SK-MEL-5 (cell line): ENCODE measurements at regions not wholly inside any gene's neighbourhood (a gene's known extent, or its start where the extent isn't known, plus 50 kb on each side); places are given as distances from the start of the nearest gene placed in this dataset.

Experiments used
- DNase-seq: peaks from one replicate; pipeline ENCODE4 v3.0.0-alpha.2; 2016; ENCODE audit warnings: low read depth, low spot score
- in situ Hi-C: cut with HindIII; loops from 2 replicates; pipeline ENCODE4 v1.10.0; 2016; ENCODE audit warnings: low sequenced_read_pairs, high pct_unique_total_duplicates, low pct_unique_long_range_greater_than_20kb

DNA sequence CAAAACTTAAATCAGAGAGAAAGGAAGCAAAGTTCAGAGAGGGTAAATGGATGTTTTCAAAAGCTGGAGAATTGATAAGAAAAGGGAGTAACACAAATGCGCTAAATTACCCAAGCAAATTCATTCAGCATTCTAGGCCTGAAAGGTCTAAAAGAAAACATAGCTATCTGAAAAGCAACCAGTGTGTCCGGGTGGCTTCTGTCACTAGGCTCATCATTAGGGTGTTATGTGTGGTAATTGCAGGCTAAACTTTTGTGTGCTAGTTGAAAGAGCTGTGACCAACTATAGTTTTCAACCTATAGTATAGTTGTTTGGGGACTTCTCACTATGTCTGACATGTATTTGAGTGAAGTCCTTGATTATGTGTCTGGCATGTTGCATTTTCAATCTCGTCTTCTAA, 839.6 kb upstream of the ZEB2 start:
- in situ Hi-C loops, result no loop called here
- no peak for DNase-seq

DNA sequence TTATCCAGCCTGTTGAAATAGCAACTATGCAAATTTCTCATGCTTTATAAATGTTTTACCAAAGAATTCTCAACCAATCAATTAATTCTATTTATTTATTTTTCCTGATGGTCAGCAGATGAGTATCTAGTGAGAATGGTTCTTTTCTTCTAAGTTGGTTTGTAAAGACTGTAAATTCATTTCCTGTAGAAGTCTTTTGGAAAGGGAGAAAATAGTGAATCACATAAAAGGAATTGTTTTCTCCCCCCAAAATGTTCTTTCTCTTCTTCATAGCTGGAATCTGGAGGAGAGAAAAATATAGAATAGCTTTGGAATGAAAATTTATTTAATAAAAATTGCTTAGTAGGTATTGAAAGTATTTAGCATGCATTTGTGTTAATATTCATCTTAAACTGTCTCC, 836.1 kb upstream of the ZEB2 start:
- no peak for DNase-seq
- in situ Hi-C loops, result no loop called here

DNA sequence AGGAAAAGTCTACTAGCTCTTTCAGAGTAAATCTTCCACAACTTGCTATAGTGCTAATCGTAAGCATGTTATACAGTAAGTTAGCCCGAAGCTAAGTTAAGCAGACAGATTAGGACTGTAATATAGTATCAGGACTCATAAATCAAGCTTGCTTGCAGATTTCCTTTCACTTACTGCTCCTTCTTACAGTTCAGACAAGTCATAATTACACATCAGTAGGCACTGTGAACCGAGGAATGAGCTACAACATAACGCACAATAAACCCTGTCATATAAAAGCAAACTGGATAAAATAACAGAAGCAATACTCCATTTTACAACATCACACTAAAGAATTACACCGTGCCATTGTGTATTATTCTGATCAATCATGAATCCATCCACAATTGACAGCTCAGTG, 832.6 kb upstream of the ZEB2 start:
- in situ Hi-C loops, result no loop called here
- no peak for DNase-seq

DNA sequence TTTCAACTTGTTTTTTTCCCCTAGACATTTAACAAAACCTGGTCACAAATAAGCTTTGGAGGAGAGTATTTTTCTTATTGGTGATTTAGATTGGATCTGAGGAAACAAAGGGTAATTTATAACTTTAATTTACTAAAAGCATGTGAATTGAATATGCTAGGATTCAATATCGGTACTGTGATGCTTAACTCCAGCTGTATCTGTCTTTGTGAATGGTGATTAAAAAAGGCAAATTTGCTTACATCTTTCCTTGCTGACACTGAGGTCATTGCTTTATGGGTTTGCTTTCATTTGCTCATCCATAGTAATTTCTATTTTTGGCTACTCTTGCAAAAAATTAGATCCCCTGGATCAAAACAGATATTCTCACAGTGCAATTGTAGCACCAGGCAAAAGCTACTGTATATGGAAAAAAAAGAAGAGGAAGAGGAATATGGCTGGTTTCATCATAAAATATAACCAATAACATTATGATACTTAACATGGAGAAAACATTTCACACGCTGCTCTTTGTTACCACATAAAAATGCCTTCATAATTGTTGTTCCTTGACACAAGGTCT, 832.0 kb upstream of the ZEB2 start:
- DNase-seq, result no peak
- in situ Hi-C loops, result no loop called here

DNA sequence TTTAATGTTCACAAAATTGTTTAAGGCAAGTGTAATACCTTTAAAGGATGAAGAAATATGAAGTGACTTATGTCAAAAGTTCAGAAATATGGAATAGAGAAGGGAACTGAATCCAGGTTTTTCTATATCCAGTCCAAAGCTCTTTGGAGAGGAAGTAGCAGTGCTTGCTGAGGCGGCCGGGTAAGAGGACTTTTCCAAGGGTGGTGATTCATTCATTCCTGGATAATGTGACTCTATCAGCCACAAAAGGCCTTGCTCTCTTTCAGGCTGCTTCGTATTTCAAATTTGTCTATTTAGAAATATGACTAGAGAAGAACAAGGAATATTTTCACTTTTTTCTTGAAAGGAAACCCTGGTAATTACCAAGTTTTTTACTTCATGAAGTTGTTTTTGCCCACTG, 830.1 kb upstream of the ZEB2 start:
- in situ Hi-C loops, result no loop called here
- no peak for DNase-seq

DNA sequence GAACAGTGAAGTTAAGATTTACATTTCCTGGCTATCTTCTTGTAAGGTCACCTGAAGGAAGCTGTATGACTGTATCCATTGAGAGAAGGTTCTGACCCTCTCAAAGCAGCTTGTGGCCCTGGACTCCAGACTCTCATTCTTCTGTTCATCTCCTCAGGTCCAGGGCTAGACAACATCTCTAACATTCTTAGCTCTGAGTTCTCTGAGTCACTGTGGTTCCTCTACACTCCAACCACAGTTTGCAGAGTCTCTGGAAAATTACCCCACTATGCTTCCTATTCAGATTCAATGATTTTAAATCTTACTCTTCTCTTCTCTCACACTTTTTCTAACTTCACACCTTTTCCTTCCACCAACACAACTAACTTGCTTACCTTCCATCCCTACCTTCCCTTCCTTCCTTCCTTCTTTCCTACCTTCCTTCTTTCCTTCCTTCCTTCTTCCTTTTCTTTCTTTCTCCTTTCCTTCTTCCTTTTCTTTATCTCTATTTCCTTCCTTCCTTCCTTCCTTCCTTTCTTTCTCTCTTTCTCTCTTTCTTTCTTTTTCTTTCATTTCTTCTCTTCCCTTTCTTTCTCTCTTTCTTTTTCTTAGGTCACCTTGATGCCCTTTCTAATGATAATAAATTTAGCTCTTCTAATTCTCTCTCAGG, 824.3 kb upstream of the ZEB2 start:
- no peak for DNase-seq
- in situ Hi-C loops, result no loop called here

DNA sequence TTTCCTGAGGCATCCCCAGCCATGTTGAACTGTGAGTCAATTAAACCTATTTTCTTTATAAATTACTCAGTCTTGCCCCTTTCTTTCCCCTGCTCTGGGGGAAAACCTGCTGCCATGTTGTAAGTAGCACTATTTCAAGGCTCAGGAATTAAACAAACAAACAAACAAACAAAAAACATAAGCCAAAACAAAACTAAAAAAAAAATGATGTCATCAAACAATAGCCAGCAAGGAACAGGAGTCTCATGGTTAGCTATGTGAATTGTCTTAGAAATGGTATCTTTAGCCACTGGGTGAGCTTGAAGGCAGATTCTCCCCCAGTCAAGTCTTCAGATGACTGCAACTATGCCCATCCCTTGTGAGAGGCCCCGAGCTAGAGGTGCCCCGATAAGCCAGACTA, 823.4 kb upstream of the ZEB2 start:
- no peak for DNase-seq
- in situ Hi-C loops, result no loop called here

DNA sequence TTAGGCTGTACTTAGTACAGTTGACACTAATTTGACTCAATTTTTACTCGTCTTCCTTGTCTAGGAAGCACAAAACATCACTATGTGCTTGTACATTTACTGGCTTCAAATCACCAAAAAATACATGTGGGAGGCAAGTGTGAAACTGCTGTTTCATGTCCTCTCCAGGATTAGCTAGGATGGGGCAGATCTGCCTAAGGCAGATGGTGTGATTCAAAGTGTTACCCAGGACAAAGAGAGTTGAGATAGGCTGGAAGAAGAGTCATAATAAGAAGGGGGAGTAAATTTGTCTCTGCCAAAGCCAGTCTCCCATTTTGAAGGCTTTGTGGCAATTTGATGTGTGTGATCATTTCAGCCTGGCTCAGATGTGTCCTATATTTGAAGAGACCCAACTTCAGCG, 821.6 kb upstream of the ZEB2 start:
- in situ Hi-C loops, result no loop called here
- DNase-seq, result no peak

DNA sequence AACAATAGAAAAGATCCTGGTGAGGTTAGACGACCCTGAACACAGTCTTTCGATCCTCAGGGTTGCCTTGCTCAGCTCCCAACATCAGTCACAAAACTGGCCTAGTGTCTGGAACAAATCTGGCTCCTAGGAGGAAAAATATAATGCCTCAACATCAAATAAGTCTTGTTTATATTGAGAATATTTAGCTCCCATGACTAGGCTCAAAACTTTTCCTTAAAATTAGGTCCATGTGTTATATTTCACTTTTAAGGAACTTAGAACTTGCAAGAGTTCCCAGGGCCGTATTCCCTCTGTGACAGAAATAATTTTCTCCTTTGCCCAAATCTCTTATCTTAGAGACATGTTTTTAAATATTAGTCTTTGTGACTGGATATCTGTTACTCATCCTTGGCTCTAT, 819.7 kb upstream of the ZEB2 start:
- in situ Hi-C loops, result no loop called here
- no peak for DNase-seq

DNA sequence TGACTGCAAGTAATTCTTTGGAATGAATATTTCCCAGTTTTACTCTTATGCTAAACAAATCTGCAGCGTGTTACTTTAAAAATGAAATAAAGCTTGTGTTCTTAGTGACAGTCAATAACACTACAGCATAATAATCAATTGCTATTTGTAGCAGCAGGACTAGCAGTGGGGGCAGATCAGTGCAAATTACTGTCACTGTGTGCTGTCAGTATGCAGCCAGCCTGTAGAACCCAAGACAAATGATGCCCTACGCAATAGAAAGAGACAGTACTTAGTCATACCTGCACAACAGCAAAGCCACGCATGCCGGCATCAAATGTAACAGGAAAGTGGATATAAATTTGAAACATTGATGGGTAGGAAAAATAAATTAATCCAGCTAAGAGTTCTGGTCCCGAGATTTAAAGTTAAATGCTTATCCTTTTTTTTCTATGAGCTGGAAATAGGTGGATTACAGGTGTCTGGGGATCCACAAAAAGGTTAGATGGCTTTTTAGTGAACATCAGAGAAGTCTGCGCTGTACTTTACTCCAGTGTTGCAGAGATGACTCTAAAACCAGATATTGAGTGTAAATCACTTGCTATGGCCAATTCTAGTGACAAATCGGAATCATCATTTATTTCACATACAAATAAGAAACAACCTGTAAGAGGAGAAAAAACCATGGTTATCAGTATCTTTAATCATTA, 812.4 kb upstream of the ZEB2 start:
- DNase-seq, result no peak
- in situ Hi-C loops, result no loop called here

DNA sequence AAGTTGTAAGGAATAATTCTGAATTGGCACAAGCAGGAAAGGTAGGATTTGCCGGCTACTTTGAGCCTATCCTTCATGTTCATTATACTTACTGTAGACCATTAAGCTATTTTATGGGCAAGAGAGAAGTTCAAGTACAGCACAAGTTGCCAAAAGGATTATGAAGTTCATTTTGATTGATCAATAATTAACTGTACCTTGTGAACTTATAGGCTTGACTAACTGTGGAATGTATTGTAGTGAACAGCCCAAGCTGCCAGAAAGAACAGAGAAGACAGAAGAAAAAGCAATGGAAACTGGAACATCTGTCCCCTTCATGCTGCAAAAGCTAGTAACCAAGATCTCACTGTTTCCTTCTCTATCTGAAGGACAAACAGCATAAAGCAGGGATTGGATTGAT, 810.1 kb upstream of the ZEB2 start:
- DNase-seq, result no peak

DNA sequence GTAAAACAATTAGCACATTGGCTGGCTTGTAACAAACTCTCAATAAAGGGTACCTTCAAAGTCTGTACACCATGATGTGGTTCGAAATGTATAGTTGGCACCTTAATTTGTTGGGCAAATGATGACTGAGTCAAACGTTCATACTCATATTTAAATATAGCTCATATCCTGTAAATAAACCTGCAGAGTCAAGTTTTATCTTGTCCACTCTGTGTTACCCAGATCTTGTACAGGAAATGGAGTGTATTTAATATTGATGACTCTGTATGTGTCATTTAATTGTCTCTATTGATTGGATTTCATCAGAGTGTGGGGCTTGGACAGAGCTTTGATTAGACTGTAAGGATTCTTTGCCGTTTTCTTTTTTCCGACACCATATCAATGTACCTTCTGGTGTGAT, 805.6 kb upstream of the ZEB2 start:
- DNase-seq, result no peak
- in situ Hi-C loops, result no loop called here

More for the DNA sequence above, 810.1 kb upstream of the ZEB2 start:
- in situ Hi-C loops, result no loop called here

DNA sequence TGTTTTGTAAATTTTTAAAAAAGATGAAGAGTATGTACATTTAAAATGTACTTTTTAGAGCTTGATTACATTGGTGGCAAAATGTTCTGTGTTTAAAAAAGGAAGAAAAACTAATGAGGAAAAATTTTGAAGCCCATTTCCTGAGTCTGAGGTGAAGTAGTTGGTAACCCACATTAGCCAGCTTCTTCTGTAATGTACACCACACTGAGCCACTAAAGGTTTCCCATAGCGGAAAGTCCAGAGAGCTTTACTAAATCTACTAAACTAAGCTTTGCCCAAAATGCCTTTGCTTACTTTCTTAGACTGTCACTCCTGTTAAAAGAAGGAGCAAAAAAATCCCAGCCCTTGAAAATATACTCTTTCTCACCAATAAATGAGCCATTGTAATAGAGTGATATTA, 804.8 kb upstream of the ZEB2 start:
- DNase-seq, result no peak
- in situ Hi-C loops, result no loop called here

DNA sequence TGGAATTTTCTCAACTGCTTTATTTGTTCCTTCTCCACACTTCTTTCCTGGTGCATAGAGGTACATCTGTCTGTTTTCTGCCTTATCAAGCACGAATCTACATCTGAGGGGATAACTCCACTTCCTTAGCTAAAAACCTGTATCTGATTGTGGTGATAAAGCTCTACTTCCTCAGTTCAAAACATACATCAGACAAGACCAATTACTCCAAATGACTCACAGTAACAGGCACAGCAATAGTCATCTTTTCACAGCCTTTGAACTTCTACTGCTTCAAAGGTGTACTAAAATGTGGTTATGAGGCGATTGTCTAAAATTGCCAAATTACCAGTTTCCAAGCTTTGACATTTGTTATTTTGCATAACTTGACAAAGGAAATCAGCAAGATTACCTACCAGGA, 803.6 kb upstream of the ZEB2 start:
- no peak for DNase-seq
- in situ Hi-C loops, result no loop called here

DNA sequence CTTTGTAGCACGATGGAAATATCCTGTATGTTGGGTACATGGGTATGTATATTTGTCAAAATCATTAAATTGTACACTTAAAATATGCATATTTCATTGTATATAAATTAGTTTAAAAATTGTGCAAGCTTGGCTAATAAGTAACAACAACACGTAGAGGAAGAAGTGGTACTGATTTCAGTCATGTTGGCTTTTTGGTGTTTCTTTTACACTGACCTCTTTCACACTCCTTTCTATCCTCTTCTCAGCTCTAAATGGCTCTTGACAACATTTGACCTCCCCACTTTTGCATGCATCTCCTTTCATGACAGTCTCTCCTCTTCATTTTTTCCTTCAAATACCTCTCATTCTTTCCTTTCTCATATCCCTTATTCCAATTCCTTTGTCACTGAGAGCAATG, 801.4 kb upstream of the ZEB2 start:
- in situ Hi-C loops, result no loop called here
- DNase-seq, result no peak

DNA sequence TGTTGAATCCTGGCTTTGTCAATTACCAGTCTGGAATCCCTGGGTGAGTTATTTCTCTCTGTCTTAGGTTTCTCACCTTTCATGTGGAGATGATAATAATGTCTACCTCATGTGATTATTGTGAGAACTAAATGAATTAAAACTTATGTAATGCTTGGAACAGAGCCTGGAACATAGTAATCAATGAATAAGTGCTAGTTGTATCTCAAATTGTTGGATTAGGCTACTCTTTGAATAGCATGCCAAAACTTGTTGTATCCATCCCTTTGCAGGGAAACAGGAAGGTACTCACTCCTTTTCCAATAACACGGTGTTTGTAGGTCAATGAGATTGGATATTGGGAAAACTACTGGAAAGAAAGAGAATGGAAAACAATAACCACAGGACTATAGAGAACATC, 796.6 kb upstream of the ZEB2 start:
- in situ Hi-C loops, result no loop called here
- DNase-seq, result no peak

DNA sequence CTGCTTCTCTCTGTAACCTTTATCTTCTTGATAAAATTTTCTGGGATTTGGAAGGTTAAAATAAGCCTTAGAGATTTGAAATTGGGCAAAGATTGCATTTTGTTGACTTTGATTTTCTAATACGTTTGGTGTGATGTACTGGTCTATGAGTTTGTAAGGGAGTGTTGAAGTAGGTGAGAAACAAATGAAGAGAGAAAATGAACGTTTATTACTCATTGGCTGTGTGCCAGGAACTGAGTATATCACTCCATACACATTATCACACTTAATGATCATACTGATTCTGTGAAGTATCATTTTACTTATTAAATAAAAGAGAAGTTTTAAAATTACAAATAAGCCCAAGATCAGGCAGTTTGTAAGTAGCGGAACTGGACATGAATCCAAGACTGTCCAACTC, 795.1 kb upstream of the ZEB2 start:
- in situ Hi-C loops, result no loop called here
- no peak for DNase-seq

DNA sequence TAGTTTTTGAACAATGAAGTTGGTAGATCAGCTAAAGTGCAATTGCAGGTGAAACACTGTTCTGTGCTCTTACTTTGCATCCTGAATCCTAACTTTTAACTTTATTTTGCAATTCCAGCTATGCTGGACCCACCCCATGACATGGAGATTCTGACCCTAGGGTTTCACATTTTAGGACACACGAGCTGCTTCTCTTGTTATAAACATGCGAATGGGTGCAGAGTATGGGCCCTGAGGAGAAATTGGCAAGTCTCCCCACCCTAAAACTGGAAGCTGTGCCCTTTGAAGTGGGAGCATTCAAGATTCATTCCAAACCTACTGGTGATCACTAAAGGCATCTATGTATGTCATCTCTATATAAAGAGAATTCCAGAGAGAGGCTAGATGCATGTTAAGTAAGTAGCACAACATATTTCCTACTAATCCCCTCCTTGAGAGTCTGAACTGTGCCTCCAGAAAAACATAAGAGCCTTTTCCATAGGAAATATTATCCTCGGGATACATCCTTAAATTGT, 794.3 kb upstream of the ZEB2 start:
- in situ Hi-C loops, result no loop called here
- DNase-seq, result no peak

DNA sequence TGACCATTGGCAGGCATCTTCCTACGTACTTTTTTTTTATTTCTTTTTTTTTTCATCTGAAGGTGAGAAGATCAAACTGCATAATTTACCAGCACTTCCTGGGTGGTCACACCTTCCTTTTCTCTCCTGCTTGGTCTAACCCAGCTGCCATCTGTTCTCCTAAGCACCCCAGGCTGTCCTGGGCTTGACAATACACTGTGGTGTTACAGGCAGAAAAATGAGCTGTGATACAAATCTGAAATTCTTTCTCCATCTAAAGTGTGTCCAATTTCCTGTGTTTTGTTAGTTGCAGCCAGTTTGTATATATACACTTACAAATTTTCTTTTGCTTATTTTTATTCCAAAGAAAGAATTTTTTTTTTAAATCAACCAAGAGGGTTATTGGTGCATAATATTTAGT, 786.0 kb upstream of the ZEB2 start:
- in situ Hi-C loops, result no loop called here
- no peak for DNase-seq
